HepG2 (cell line): ENCODE measurements at regions not wholly inside any gene's neighbourhood (a gene's known extent, or its start where the extent isn't known, plus 50 kb on each side); places are given as distances from the start of the nearest gene placed in this dataset.
A peak's percentile ranks its signal among the peaks of the same experiment; 100 is the strongest.

Experiments used
- ADNP ChIP-seq: sonication (generic); formaldehyde crosslinking; IDR thresholded peaks from 2 replicates; pipeline ENCODE4 v1.4.0; 2020; ENCODE audit warnings: missing genetic modification reagents
- EP300 ChIP-seq, 3 experiments: sonication (generic) in 1 of 3; formaldehyde crosslinking in 1 of 3; IDR thresholded peaks; 2 replicates each; pipeline versions ENCODE4 v1.5.1 to v1.6.1; 2011 to 2020; ENCODE audit warnings: low read depth in 2 of 3, low read length in 2 of 3, borderline replicate concordance in 1 of 3, improper control_type of control experiment in 1 of 3, mild to moderate bottlenecking in 1 of 3, missing genetic modification reagents in 1 of 3, moderate library complexity in 1 of 3
- FOXC1 ChIP-seq: sonication (generic); formaldehyde crosslinking; IDR thresholded peaks from 2 replicates; pipeline ENCODE4 v1.8.0; 2022; ENCODE audit warnings: mild to moderate bottlenecking, missing genetic modification reagents, borderline replicate concordance
- NCOR1 ChIP-seq: fragments of 200-600 bp; sonication (generic); IDR thresholded peaks from 2 replicates; pipeline ENCODE4 v1.7.0; 2017; ENCODE audit warnings: antibody characterized with exemption, low read length, borderline replicate concordance
- PCBP1 ChIP-seq: fragments of 200-400 bp; formaldehyde crosslinking; IDR thresholded peaks from 2 replicates; pipeline ENCODE4 v1.6.1; 2017; ENCODE audit warnings: mild to moderate bottlenecking, low read depth, low read length, borderline replicate concordance
- RAD21 ChIP-seq: fragments of 450-650 bp; formaldehyde crosslinking; IDR thresholded peaks from 2 replicates; pipeline ENCODE4 v1.5.0; 2020; ENCODE audit warnings: mild to moderate bottlenecking
- REXO4 ChIP-seq: sonication (generic); formaldehyde crosslinking; IDR thresholded peaks from 2 replicates; pipeline ENCODE4 v1.8.0; 2022; ENCODE audit warnings: missing genetic modification reagents, mild to moderate bottlenecking, borderline replicate concordance
- U2AF1 ChIP-seq: fragments of 200-400 bp; formaldehyde crosslinking; optimal IDR thresholded peaks from 2 replicates; pipeline ENCODE3; 2017; ENCODE audit warnings: mild to moderate bottlenecking, low read depth, low read length
- ZBTB38 ChIP-seq: sonication (generic); formaldehyde crosslinking; IDR thresholded peaks from 2 replicates; pipeline ENCODE4 v1.5.1; 2020; ENCODE audit warnings: mild to moderate bottlenecking, missing genetic modification reagents
- ZBTB42 ChIP-seq: sonication (generic); formaldehyde crosslinking; IDR thresholded peaks from 2 replicates; pipeline ENCODE4 v1.5.0; 2020; ENCODE audit warnings: mild to moderate bottlenecking, missing genetic modification reagents
- ZMYM3 ChIP-seq: sonication (generic); formaldehyde crosslinking; IDR thresholded peaks from 2 replicates; pipeline ENCODE4 v1.5.1; 2020; ENCODE audit warnings: mild to moderate bottlenecking, missing genetic modification reagents
- ZNF205 ChIP-seq: IDR thresholded peaks from 2 replicates; pipeline ENCODE4 v1.6.1; 2018; ENCODE audit warnings: missing biosample characterization, missing genetic modification reagents
- ZNF207 ChIP-seq: fragments of 450-650 bp; IDR thresholded peaks from 2 replicates; pipeline ENCODE4 v1.6.1; 2016; ENCODE audit warnings: antibody characterized with exemption, borderline replicate concordance
- ZNF30 ChIP-seq: sonication (generic); formaldehyde crosslinking; IDR thresholded peaks from 2 replicates; pipeline ENCODE4 v1.5.0; 2020; ENCODE audit warnings: mild to moderate bottlenecking, missing genetic modification reagents
- ZNF383 ChIP-seq: sonication (generic); formaldehyde crosslinking; IDR thresholded peaks from 2 replicates; pipeline ENCODE4 v1.4.0; 2020; ENCODE audit warnings: missing genetic modification reagents, mild to moderate bottlenecking, borderline replicate concordance
- ZNF720 ChIP-seq: sonication (generic); formaldehyde crosslinking; IDR thresholded peaks from 2 replicates; pipeline ENCODE4 v1.4.0; 2020; ENCODE audit warnings: missing genetic modification reagents
- ZNF75D ChIP-seq: sonication (generic); formaldehyde crosslinking; IDR thresholded peaks from 2 replicates; pipeline ENCODE4 v1.8.1; 2023; ENCODE audit warnings: missing genetic modification reagents, mild to moderate bottlenecking, borderline replicate concordance
- ZNF878 ChIP-seq: sonication (generic); formaldehyde crosslinking; IDR thresholded peaks from 2 replicates; pipeline ENCODE4 v1.8.1; 2023; ENCODE audit warnings: mild to moderate bottlenecking, missing genetic modification reagents, moderate library complexity
- TF ChIP-seq, protein P1 (sequence below): sonication (generic); formaldehyde crosslinking; conservative IDR thresholded peaks from 2 replicates; pipeline ENCODE4 v1.8.0; 2022; ENCODE audit warnings: low read depth, missing genetic modification reagents
- TF ChIP-seq, protein P2 (sequence below): sonication (generic); formaldehyde crosslinking; IDR thresholded peaks from 2 replicates; pipeline ENCODE4 v1.8.0; 2023; ENCODE audit warnings: mild to moderate bottlenecking, missing genetic modification reagents
- TF ChIP-seq, protein P3 (sequence below): sonication (generic); formaldehyde crosslinking; IDR thresholded peaks from 2 replicates; pipeline ENCODE4 v1.5.1; 2020; ENCODE audit warnings: mild to moderate bottlenecking, moderate library complexity, missing genetic modification reagents
- TF ChIP-seq, protein P4 (sequence below): sonication (generic); formaldehyde crosslinking; IDR thresholded peaks from 2 replicates; pipeline ENCODE4 v1.4.0; 2020; ENCODE audit warnings: missing genetic modification reagents; ENCODE audit errors: not compliant biosample characterization
- TF ChIP-seq, protein P5 (sequence below), 2 experiments: fragments of 450-650 bp in 1 of 2; sonication (generic) in 1 of 2; formaldehyde crosslinking; IDR thresholded peaks; 2 replicates each; pipeline versions ENCODE4 v1.5.0 to v1.8.0; 2020 to 2022; ENCODE audit warnings: mild to moderate bottlenecking in 1 of 2, missing genetic modification reagents in 1 of 2

DNA sequence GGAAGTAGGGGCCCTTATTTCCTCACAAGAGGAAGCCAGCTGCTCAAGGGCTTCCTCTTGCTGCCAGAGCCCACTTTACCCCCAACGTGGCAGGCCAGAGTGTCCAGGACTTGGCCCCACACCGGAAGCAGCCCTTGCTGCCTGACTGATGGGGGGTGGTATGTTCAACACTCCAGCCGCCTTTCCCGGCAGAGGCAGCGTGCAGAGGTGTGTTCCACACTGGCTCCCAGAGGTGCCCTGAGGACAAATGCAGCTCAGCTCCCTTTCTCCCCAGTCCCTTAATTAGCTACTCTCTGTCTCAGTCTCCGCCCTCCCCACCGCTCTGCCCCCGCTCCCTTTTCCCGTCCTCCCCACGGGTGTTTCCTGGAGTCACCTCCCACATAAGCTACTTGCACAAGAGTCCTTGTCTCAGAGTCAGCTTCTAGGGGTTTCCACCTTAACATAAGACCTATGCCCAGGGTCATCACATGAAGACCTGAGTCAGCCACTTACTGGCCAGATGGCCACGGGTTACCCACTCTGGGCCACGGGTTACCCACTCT is 61.7 kb upstream of the SHLD1 start (continued):
- TF ChIP-seq, protein P1, sequence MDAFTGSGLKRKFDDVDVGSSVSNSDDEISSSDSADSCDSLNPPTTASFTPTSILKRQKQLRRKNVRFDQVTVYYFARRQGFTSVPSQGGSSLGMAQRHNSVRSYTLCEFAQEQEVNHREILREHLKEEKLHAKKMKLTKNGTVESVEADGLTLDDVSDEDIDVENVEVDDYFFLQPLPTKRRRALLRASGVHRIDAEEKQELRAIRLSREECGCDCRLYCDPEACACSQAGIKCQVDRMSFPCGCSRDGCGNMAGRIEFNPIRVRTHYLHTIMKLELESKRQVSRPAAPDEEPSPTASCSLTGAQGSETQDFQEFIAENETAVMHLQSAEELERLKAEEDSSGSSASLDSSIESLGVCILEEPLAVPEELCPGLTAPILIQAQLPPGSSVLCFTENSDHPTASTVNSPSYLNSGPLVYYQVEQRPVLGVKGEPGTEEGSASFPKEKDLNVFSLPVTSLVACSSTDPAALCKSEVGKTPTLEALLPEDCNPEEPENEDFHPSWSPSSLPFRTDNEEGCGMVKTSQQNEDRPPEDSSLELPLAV (CRISPR knock-in tag) = no peak
- no peak for TF ChIP-seq EP300 (IDR thresholded peaks at IDR 0.05; ENCODE audit: low read depth in 2 of 2, low read length in 2 of 2)
- no peak for TF ChIP-seq EP300 (CRISPR knock-in tag; IDR thresholded peaks at IDR 0.05; ENCODE audit: borderline replicate concordance)
- TF ChIP-seq, protein P2, sequence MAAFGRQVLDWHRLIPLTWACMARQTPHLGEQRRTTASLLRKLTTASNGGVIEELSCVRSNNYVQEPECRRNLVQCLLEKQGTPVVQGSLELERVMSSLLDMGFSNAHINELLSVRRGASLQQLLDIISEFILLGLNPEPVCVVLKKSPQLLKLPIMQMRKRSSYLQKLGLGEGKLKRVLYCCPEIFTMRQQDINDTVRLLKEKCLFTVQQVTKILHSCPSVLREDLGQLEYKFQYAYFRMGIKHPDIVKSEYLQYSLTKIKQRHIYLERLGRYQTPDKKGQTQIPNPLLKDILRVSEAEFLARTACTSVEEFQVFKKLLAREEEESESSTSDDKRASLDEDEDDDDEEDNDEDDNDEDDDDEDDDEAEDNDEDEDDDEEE (CRISPR knock-in tag) = no peak
- TF ChIP-seq NCOR1 = no peak
- TF ChIP-seq ZBTB38 = peak; percentile 53; the same call in 1 of the 2 replicates
- no peak for TF ChIP-seq ZBTB42 (CRISPR knock-in tag)
- TF ChIP-seq U2AF1 = no peak
- TF ChIP-seq, protein P3, sequence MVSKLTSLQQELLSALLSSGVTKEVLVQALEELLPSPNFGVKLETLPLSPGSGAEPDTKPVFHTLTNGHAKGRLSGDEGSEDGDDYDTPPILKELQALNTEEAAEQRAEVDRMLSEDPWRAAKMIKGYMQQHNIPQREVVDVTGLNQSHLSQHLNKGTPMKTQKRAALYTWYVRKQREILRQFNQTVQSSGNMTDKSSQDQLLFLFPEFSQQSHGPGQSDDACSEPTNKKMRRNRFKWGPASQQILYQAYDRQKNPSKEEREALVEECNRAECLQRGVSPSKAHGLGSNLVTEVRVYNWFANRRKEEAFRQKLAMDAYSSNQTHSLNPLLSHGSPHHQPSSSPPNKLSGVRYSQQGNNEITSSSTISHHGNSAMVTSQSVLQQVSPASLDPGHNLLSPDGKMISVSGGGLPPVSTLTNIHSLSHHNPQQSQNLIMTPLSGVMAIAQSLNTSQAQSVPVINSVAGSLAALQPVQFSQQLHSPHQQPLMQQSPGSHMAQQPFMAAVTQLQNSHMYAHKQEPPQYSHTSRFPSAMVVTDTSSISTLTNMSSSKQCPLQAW (CRISPR knock-in tag) = 0 out of 2 replicates have a peak, but pooled peaks have one; percentile 10
- TF ChIP-seq ZNF30 (CRISPR knock-in tag) = no peak
- TF ChIP-seq ZMYM3 (CRISPR knock-in tag) = peak; percentile 68
- TF ChIP-seq ZNF878 (CRISPR knock-in tag) = no peak
- TF ChIP-seq ZNF720 (CRISPR knock-in tag) = no peak
- no peak for TF ChIP-seq ADNP
- TF ChIP-seq, protein P4, sequence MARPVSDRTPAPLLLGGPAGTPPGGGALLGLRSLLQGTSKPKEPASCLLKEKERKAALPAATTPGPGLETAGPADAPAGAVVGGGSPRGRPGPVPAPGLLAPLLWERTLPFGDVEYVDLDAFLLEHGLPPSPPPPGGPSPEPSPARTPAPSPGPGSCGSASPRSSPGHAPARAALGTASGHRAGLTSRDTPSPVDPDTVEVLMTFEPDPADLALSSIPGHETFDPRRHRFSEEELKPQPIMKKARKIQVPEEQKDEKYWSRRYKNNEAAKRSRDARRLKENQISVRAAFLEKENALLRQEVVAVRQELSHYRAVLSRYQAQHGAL (CRISPR knock-in tag) = no peak
- TF ChIP-seq REXO4 (CRISPR knock-in tag) = no peak
- no peak for TF ChIP-seq RAD21 (CRISPR knock-in tag)
- no peak for TF ChIP-seq ZNF383
- TF ChIP-seq ZNF75D (CRISPR knock-in tag) = no peak
- TF ChIP-seq FOXC1 (CRISPR knock-in tag) = no peak
- no peak for TF ChIP-seq ZNF205 (CRISPR knock-in tag)
- no peak for TF ChIP-seq ZNF207
- TF ChIP-seq, protein P5, sequence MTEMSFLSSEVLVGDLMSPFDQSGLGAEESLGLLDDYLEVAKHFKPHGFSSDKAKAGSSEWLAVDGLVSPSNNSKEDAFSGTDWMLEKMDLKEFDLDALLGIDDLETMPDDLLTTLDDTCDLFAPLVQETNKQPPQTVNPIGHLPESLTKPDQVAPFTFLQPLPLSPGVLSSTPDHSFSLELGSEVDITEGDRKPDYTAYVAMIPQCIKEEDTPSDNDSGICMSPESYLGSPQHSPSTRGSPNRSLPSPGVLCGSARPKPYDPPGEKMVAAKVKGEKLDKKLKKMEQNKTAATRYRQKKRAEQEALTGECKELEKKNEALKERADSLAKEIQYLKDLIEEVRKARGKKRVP (CRISPR knock-in tag; IDR thresholded peaks at IDR 0.05) = no peak
- no peak for TF ChIP-seq PCBP1
